Nephron progenitor cell (in vitro differentiated cells): ENCODE measurements at regions not wholly inside any gene's neighbourhood (a gene's known extent, or its start where the extent isn't known, plus 50 kb on each side); places are given as distances from the start of the nearest gene placed in this dataset.

Experiments used
- DNase-seq: peaks from one replicate; pipeline ENCODE4 v3.0.0; 2021
- H3K27ac Mint-ChIP-seq: 2 replicates; pipeline ENCODE4 v1.8.0; 2021; ENCODE audit warnings: mild to moderate bottlenecking, moderate library complexity, mixed read lengths
- H3K27me3 Mint-ChIP-seq: 2 replicates; pipeline ENCODE4 v1.8.0; 2021; ENCODE audit warnings: mild to moderate bottlenecking, low read depth, mixed read lengths; ENCODE audit not compliant: poor library complexity
- H3K36me3 Mint-ChIP-seq: 2 replicates; pipeline ENCODE4 v1.8.0; 2021; ENCODE audit warnings: low read depth, mixed read lengths
- H3K4me1 Mint-ChIP-seq: 2 replicates; pipeline ENCODE4 v1.8.0; 2021; ENCODE audit warnings: mixed read lengths
- H3K4me3 Mint-ChIP-seq: 2 replicates; pipeline ENCODE4 v1.8.0; 2021; ENCODE audit warnings: mild to moderate bottlenecking, moderate library complexity, mixed read lengths
- H3K9me3 Mint-ChIP-seq: 2 replicates; pipeline ENCODE4 v1.8.0; 2021; ENCODE audit warnings: mild to moderate bottlenecking, moderate library complexity, mixed read lengths
- TF ChIP-seq, protein P1 (sequence below): fragments of 200-600 bp; sonication (generic); IDR thresholded peaks from 2 replicates; pipeline ENCODE4 v1.5.0; 2021; ENCODE audit warnings: antibody characterized with exemption

DNA sequence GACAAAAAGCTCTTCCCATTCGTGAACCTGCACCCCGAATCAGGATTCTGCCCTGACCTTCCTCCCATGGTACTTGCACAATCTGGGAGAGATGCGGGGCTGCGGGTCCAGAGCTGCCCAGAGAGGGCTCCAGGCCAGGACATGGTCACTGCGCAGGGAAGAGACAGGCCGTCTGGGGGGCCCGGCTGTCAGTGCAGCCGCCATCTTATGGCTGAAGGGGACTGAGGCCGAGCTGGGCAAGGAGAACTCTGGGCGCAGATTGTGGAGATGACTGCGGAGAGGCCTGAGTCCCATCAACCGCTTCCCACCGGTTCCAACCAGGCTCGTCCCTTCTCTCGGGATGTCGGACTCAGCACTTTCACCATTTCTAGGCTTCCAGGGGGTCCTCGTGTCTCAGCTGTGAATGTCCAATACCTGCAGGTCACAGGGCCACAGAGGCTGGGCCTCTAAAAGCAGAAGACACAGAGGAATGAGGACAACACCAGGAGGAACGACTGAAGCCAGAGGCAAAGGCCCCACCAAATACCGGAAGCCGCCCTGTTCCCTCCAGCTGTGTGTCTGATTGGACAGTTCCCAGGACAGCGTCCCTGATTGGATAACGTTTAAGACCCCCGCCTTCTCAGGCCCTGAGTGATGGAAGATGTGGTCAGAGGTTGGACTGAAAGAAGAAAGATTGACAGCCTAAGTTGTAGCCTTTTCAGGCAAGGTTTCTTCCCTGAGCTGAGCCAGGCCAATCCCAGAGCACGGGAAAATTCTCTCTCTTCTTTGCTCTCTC lies 117.1 kb upstream of the ZNF91 start:
- Mint-ChIP-seq H3K27me3 (no peaks in the 10 kb centered on the region), H3K4me3 (no peak overlapping the region), H3K36me3 (no peaks in the 10 kb centered on the region), H3K9me3 (peaks cover 88% of the 10 kb centered on the region), H3K27ac (no peak overlapping the region), H3K4me1 (no peaks in the 10 kb centered on the region)
- TF ChIP-seq, protein P1, sequence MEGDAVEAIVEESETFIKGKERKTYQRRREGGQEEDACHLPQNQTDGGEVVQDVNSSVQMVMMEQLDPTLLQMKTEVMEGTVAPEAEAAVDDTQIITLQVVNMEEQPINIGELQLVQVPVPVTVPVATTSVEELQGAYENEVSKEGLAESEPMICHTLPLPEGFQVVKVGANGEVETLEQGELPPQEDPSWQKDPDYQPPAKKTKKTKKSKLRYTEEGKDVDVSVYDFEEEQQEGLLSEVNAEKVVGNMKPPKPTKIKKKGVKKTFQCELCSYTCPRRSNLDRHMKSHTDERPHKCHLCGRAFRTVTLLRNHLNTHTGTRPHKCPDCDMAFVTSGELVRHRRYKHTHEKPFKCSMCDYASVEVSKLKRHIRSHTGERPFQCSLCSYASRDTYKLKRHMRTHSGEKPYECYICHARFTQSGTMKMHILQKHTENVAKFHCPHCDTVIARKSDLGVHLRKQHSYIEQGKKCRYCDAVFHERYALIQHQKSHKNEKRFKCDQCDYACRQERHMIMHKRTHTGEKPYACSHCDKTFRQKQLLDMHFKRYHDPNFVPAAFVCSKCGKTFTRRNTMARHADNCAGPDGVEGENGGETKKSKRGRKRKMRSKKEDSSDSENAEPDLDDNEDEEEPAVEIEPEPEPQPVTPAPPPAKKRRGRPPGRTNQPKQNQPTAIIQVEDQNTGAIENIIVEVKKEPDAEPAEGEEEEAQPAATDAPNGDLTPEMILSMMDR, result no peak
- DNase-seq, result no peak

GRCh38 chr19:23509686-23510450 lies 114.6 kb upstream of the ZNF91 start:
- H3K9me3 Mint-ChIP-seq, result peaks cover 93% of the 10 kb centered on the region
- TF ChIP-seq, protein P1, result no peak
- H3K4me3 Mint-ChIP-seq, result no peak overlapping the region
- no peaks in the 10 kb centered on the region for H3K36me3 Mint-ChIP-seq
- H3K27me3 Mint-ChIP-seq, result no peaks in the 10 kb centered on the region
- H3K4me1 Mint-ChIP-seq, result no peaks in the 10 kb centered on the region
- no peak overlapping the region for H3K27ac Mint-ChIP-seq
- DNase-seq, result no peak

GRCh38 chr19:23507446-23507845 lies 112.2 kb upstream of the ZNF91 start:
- no peaks in the 10 kb centered on the region for H3K4me1 Mint-ChIP-seq
- peaks cover 79% of the 10 kb centered on the region for H3K9me3 Mint-ChIP-seq
- no peak overlapping the region for H3K27ac Mint-ChIP-seq

DNA sequence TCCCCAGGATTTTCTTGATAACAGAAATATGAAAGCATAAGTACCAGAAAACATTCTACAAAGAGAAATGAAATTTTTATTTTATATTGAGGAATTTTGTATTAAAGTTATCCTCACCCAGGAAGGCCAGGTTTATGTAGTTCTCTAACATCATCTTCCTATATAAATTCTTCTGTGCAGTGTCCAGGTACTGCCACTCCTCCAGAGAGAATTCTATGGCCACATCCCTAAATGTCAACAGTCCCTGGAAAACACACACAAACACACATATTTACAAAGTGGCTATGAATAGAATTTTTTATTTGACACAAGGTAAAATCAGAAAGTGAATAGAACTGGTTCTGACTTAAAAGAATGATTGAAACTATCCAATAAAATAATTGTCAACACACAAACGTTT lies 110.5 kb upstream of the ZNF91 start:
- peaks cover 75% of the 10 kb centered on the region for H3K9me3 Mint-ChIP-seq

More at GRCh38 chr19:23507446-23507845, 112.2 kb upstream of the ZNF91 start:
- Mint-ChIP-seq H3K27me3 (no peaks in the 10 kb centered on the region), H3K36me3 (no peaks in the 10 kb centered on the region), H3K4me3 (no peak overlapping the region)
- no peak for DNase-seq
- TF ChIP-seq, protein P1, result no peak

DNA sequence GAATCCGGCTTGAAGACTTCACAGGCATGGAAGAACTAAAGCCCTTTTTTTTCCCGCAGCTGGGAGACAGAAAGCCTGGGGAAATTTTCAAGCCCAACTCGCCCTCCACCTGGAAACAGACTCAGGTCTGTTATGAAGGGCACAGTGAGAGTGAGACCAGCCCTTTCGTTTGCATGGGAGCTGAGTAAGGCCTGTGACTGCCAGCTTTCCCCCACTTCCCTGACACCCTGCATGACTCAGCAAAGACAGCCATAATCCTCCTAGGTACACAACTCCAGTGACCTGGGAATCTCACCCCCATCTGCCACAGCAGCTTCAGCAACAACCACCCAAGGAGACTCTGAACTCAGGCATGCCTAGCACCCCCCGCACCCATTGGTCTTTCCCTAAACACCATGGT lies 87.6 kb upstream of the ZNF91 start:
- Mint-ChIP-seq H3K27ac (no peak overlapping the region), H3K4me3 (no peak overlapping the region), H3K36me3 (no peaks in the 10 kb centered on the region), H3K27me3 (no peaks in the 10 kb centered on the region), H3K4me1 (no peaks in the 10 kb centered on the region), H3K9me3 (peaks cover 98% of the 10 kb centered on the region)
- TF ChIP-seq, protein P1, result no peak
- DNase-seq, result no peak

More for the DNA sequence above, 110.5 kb upstream of the ZNF91 start:
- TF ChIP-seq, protein P1, result no peak
- Mint-ChIP-seq H3K4me3 (no peak overlapping the region), H3K27me3 (no peaks in the 10 kb centered on the region), H3K27ac (no peak overlapping the region), H3K36me3 (no peaks in the 10 kb centered on the region), H3K4me1 (no peaks in the 10 kb centered on the region)
- no peak for DNase-seq
